AG09319 (cell line): ENCODE measurements at regions not wholly inside any gene's neighbourhood (a gene's known extent, or its start where the extent isn't known, plus 50 kb on each side); places are given as distances from the start of the nearest gene placed in this dataset.

Source experiments
- DNase-seq: peaks from one replicate; pipeline ENCODE4 v3.0.0-alpha.2; 2010; ENCODE audit warnings: low read depth; ENCODE audit errors: extremely low read depth
- CTCF ChIP-seq: IDR thresholded peaks from 2 replicates; pipeline ENCODE4 v1.5.1; 2011; ENCODE audit warnings: low read depth, mild to moderate bottlenecking, inconsistent platforms, low read length, moderate library complexity

- DNase-seq: no peak
- no peak for TF ChIP-seq CTCF
These were observed 316.5 kb downstream of the SMAD2 start for GRCh38 chr18:47613929-47614328.

- no peak for DNase-seq
- no peak for TF ChIP-seq CTCF
These were observed 318.8 kb downstream of the SMAD2 start for GRCh38 chr18:47611649-47612048.

- TF ChIP-seq CTCF: no peak
- DNase-seq: no peak
These were observed 323.9 kb downstream of the SMAD2 start for GRCh38 chr18:47606526-47606925.

GRCh38 chr18:47605093-47605492, 325.4 kb downstream of the SMAD2 start:
- no peak for DNase-seq
- TF ChIP-seq CTCF: no peak

- no peak for DNase-seq
- no peak for TF ChIP-seq CTCF
These were observed 326.4 kb downstream of the SMAD2 start for GRCh38 chr18:47604021-47604420.

- no peak for TF ChIP-seq CTCF
- no peak for DNase-seq
These were observed 327.3 kb downstream of the SMAD2 start for GRCh38 chr18:47603158-47603557.

GRCh38 chr18:47602273-47602897, 328.1 kb downstream of the SMAD2 start:
- TF ChIP-seq CTCF: no peak

More at GRCh38 chr18:47602273-47602897, 328.1 kb downstream of the SMAD2 start:
- no peak for DNase-seq
